ENCODE measurements at regions not wholly inside any gene's neighbourhood (a gene's known extent, or its start where the extent isn't known, plus 50 kb on each side); places are given as distances from the start of the nearest gene placed in this dataset.

- H3K9me3 Mint-ChIP-seq, result peaks cover 26% of the 10 kb centered on the region; the same call in 2 of the 3 replicates
- Histone ChIP-seq H3K4me1 (ENCODE audit: insufficient read depth) (peaks cover 6% of the 10 kb centered on the region), H2AFZ (no peak overlapping the region), H3K27me3 (ENCODE audit: insufficient read depth) (no peaks in the 10 kb centered on the region), H3K9me2 (ENCODE audit: insufficient read depth) (no peaks in the 10 kb centered on the region), H3K79me2 (replicated peaks; ENCODE audit: insufficient read depth) (no peaks in the 10 kb centered on the region), H3K36me3 (ENCODE audit: insufficient read depth) (no peaks in the 10 kb centered on the region), H3K27ac (ENCODE audit: low read depth) (no peak overlapping the region), H3F3A (replicated peaks; ENCODE audit: low read depth) (no peaks in the 10 kb centered on the region), H3K4me2 (no peak overlapping the region), H3K4me3 (no peak overlapping the region), H4K20me1 (replicated peaks; ENCODE audit: insufficient read depth) (no peaks in the 10 kb centered on the region)
- peaks cover 6% of the 10 kb centered on the region for H3K27me3 Mint-ChIP-seq (ENCODE audit: insufficient read depth, low read depth, poor library complexity)
- peaks cover 4% of the 10 kb centered on the region; the same call in 2 of the 3 replicates for H3K4me1 Mint-ChIP-seq
- no peak overlapping the region for H3K4me3 Mint-ChIP-seq
- DNase-seq (ENCODE audit: low spot score), result no peak
- no peak for ATAC-seq
- peaks cover 16% of the 10 kb centered on the region; the same call in 2 of the 3 replicates for H3K36me3 Mint-ChIP-seq (ENCODE audit: low read depth)
- no peak for TF ChIP-seq REST (IDR thresholded peaks at IDR 0.05; ENCODE audit: unreplicated experiment)
- TF ChIP-seq CTCF (conservative IDR thresholded peaks at IDR 0.05; ENCODE audit: low read depth in 2 of 2), result no peak
- no peak for TF ChIP-seq EZH2 (IDR thresholded peaks at IDR 0.05; ENCODE audit: low read depth, unreplicated experiment)
- no peak for TF ChIP-seq STAT1 (IDR thresholded peaks at IDR 0.05; ENCODE audit: unreplicated experiment)
- no peak for TF ChIP-seq ZNF114 (CRISPR knock-in tag; IDR thresholded peaks at IDR 0.05)
- no peak for TF ChIP-seq NANOG (IDR thresholded peaks at IDR 0.05; ENCODE audit: borderline replicate concordance)
- no peak for TF ChIP-seq ZNF462 (CRISPR knock-in tag; IDR thresholded peaks at IDR 0.05)
- TF ChIP-seq POLR2AphosphoS5 (IDR thresholded peaks at IDR 0.05; ENCODE audit: low read depth), result no peak
- no peak for TF ChIP-seq CREB1 (CRISPR knock-in tag; IDR thresholded peaks at IDR 0.05; ENCODE audit: low read depth)
- TF ChIP-seq EZH2phosphoT487 (IDR thresholded peaks at IDR 0.05; ENCODE audit: unreplicated experiment), result no peak
- no peak for TF ChIP-seq JUNB (IDR thresholded peaks at IDR 0.05; ENCODE audit: unreplicated experiment)
- TF ChIP-seq ETS1 (IDR thresholded peaks at IDR 0.05), result no peak
- TF ChIP-seq ZNF331 (CRISPR knock-in tag; IDR thresholded peaks at IDR 0.05; ENCODE audit: low read depth), result no peak
- no peak overlapping the region for H3K27ac Mint-ChIP-seq
Observed at GRCh38 chrX:4809571-4809970, 1096.1 kb upstream of the PRKX start.
